T-helper 2 cell treated with Interferon-gamma antibody and Interleukin-4, amounts not matched to agents 100 ng/mL and 5 ng/mL, for 36 hours (primary cell): ENCODE measurements at regions not wholly inside any gene's neighbourhood (a gene's known extent, or its start where the extent isn't known, plus 50 kb on each side); places are given as distances from the start of the nearest gene placed in this dataset.

Experiments
- intact Hi-C: fragments of 100-400 bp; cut with micrococcal nuclease; formaldehyde crosslinking; loops from one replicate; pipeline ENCODE4 v1.15.1; 2023

DNA sequence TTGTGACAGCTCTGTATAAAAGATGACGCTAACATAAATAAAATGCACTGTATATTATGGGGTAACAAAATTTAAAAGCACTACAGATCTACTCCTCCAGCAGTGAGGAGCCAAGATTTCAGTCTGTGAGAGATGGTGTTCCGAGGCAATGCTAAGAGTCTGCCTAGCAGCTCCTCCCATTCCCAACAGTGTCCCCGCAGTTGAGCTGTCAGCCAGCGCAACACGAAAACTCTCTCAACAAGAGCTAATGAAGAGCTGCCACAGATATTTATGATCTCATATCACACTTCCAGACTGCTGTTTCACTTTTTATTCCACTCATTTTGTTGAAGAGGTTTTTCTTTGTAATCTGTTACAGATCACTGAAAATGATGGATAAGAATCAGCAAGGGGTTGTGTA is 53.9 kb upstream of the ESRRG start:
- intact Hi-C loops, result no loop called here
